HCT116 (cell line): ENCODE measurements at regions not wholly inside any gene's neighbourhood (a gene's known extent, or its start where the extent isn't known, plus 50 kb on each side); places are given as distances from the start of the nearest gene placed in this dataset.

Experiments
- ATAC-seq: fragments of 200-7000 bp; cut with Tn5 transposase; 2 replicates; pipeline ENCODE4 v1.9.1; 2020; ENCODE audit warnings: mild to moderate bottlenecking, moderate library complexity
- BruUV-seq: library from RNA; stranded (reverse); fragments of 400-500 nt; replicated peaks from 2 replicates; lab custom pipeline; 2021; lab: Mats Ljungman, UMichigan
- CTCF ChIA-PET: fragments of 300-600 bp; sonication (Branson Sonifier 250); formaldehyde crosslinking; loops from one replicate; lab custom pipeline; 2021; ENCODE audit warnings: antibody characterized with exemption; lab: Charles Lee
- POLR2A ChIA-PET: fragments of 300-600, 350-600 bp; sonication (Branson Sonifier 250); formaldehyde crosslinking; loops from one replicate; lab custom pipeline; 2021; ENCODE audit warnings: antibody characterized with exemption; lab: Charles Lee
- RAD21 ChIA-PET, 2 experiments: fragments of 300-600 bp; sonication (Branson Sonifier 250); formaldehyde crosslinking; loops; one replicate each; lab custom pipeline; 2023; ENCODE audit warnings: low total read pairs in 2 of 2; ENCODE audit not compliant: uncharacterized antibody in 2 of 2, unreplicated experiment in 2 of 2, low non-redundant PET in 1 of 2; lab: Charles Lee
- DNase-seq: peaks from one replicate; pipeline ENCODE4 v3.0.0-alpha.2; 2010; ENCODE audit warnings: low read depth, low spot score
- H2AFZ ChIP-seq: fragments of 200-600 bp; shearing (Covaris generic), sonication (generic); 2 replicates; pipeline ENCODE4 v1.6.1; 2017; ENCODE audit warnings: low read depth, mixed run types, mixed read lengths, antibody characterized with exemption, low read length; ENCODE audit not compliant: poor library complexity, severe bottlenecking
- H3K27ac ChIP-seq: 2 replicates; pipeline ENCODE4 v1.5.1; 2012; ENCODE audit warnings: low read depth, low read length
- H3K27me3 ChIP-seq: fragments of 200-600 bp; sonication (generic); 2 replicates; pipeline ENCODE4 v1.6.1; 2016; ENCODE audit warnings: mixed run types, low read length, mixed read lengths; ENCODE audit not compliant: insufficient read depth
- H3K36me3 ChIP-seq, 2 experiments: fragments of 200-500 bp in 1 of 2; fragments of 200-600 bp in 1 of 2; sonication (Bioruptor generic) in 1 of 2; sonication (generic) in 1 of 2; 2 replicates each; pipeline versions ENCODE4 v1.5.1 to v1.6.1; 2014 to 2016; ENCODE audit warnings: low read length in 2 of 2, inconsistent platforms in 1 of 2, mixed read lengths in 1 of 2, mixed run types in 1 of 2; ENCODE audit not compliant: insufficient read depth in 2 of 2, control insufficient read depth in 1 of 2
- H3K4me1 ChIP-seq, 2 experiments: fragments of 200-600 bp in 1 of 2; sonication (generic) in 1 of 2; 2 replicates each; pipeline versions ENCODE4 v1.5.1 to v1.6.1; 2012 to 2017; ENCODE audit warnings: low read length in 2 of 2, inconsistent platforms in 1 of 2, mild to moderate bottlenecking in 1 of 2, mixed read lengths in 1 of 2, mixed run types in 1 of 2, moderate library complexity in 1 of 2; ENCODE audit not compliant: insufficient read depth in 2 of 2, control insufficient read depth in 1 of 2
- H3K4me2 ChIP-seq: fragments of 200-600 bp; sonication (generic); 2 replicates; pipeline ENCODE4 v1.6.1; 2017; ENCODE audit warnings: mixed run types, low read length, mixed read lengths
- H3K4me3 ChIP-seq, 2 experiments: fragments of 200-600 bp in 1 of 2; sonication (generic) in 1 of 2; replicated peaks in 1 of 2; 2 replicates each; pipeline ENCODE4 v1.5.1; 2011 to 2016; ENCODE audit warnings: low read length in 2 of 2, control low read depth in 1 of 2, low read depth in 1 of 2, mild to moderate bottlenecking in 1 of 2, mixed read lengths in 1 of 2, mixed run types in 1 of 2
- H3K79me2 ChIP-seq: fragments of 200-600 bp; sonication (generic); 2 replicates; pipeline ENCODE4 v1.6.1; 2017; ENCODE audit warnings: mild to moderate bottlenecking, mixed run types, low read length, moderate library complexity, mixed read lengths; ENCODE audit not compliant: insufficient read depth
- H3K9ac ChIP-seq: fragments of 200-600 bp; sonication (generic); 2 replicates; pipeline ENCODE4 v1.6.1; 2016; ENCODE audit warnings: low read length, mixed read lengths
- H3K9me2 ChIP-seq: fragments of 200-600 bp; sonication (generic), shearing (Covaris generic); 2 replicates; pipeline ENCODE4 v1.6.1; 2017; ENCODE audit warnings: mixed run types, mild to moderate bottlenecking, moderate library complexity; ENCODE audit not compliant: insufficient read depth
- H3K9me3 ChIP-seq, 2 experiments: fragments of 200-500 bp in 1 of 2; fragments of 200-600 bp in 1 of 2; sonication (Bioruptor generic) in 1 of 2; sonication (generic) in 1 of 2; 2 replicates each; pipeline ENCODE4 v1.6.1; 2014 to 2017; ENCODE audit warnings: low read length in 2 of 2, mixed read lengths in 2 of 2, inconsistent platforms in 1 of 2, low read depth in 1 of 2, mild to moderate bottlenecking in 1 of 2, mixed run types in 1 of 2, moderate library complexity in 1 of 2; ENCODE audit not compliant: control insufficient read depth in 1 of 2, insufficient read depth in 1 of 2
- H4K20me1 ChIP-seq: fragments of 200-600 bp; sonication (generic), shearing (Covaris generic); 2 replicates; pipeline ENCODE4 v1.6.1; 2017; ENCODE audit warnings: mixed run types, mild to moderate bottlenecking, moderate library complexity; ENCODE audit not compliant: insufficient read depth
- CEBPB ChIP-seq: IDR thresholded peaks from 2 replicates; pipeline ENCODE4 v1.6.1; 2012; ENCODE audit warnings: low read depth
- CTCF ChIP-seq, 3 experiments: fragments of 200-600 bp in 1 of 3; sonication (generic) in 1 of 3; IDR thresholded peaks in 2 of 3; conservative IDR thresholded peaks in 1 of 3; 2 replicates each; pipeline ENCODE4 v1.5.1; 2012 to 2017; ENCODE audit warnings: low read depth in 2 of 3, low read length in 2 of 3, antibody characterized with exemption in 1 of 3, borderline replicate concordance in 1 of 3, control low read depth in 1 of 3, mild to moderate bottlenecking in 1 of 3, mixed read lengths in 1 of 3, mixed run types in 1 of 3, moderate library complexity in 1 of 3; ENCODE audit not compliant: insufficient read depth in 1 of 3
- EGR1 ChIP-seq: IDR thresholded peaks from 2 replicates; pipeline ENCODE4 v1.6.1; 2012; ENCODE audit warnings: low read depth
- ELF1 ChIP-seq: IDR thresholded peaks from 2 replicates; pipeline ENCODE4 v1.6.1; 2012; ENCODE audit warnings: low read depth, borderline replicate concordance
- EZH2 ChIP-seq: fragments of 200-600 bp; sonication (generic); IDR thresholded peaks from 2 replicates; pipeline ENCODE4 v1.6.1; 2017; ENCODE audit warnings: antibody characterized with exemption, mixed run types
- EZH2phosphoT487 ChIP-seq: fragments of 200-600 bp; IDR thresholded peaks from 2 replicates; pipeline ENCODE4 v1.6.1; 2018; ENCODE audit warnings: antibody characterized with exemption, borderline replicate concordance
- FOSL1 ChIP-seq: IDR thresholded peaks from 2 replicates; pipeline ENCODE4 v1.6.1; 2012; ENCODE audit warnings: low read depth
- JUND ChIP-seq: IDR thresholded peaks from 2 replicates; pipeline ENCODE4 v1.6.1; 2012
- POLR2A ChIP-seq: IDR thresholded peaks from 2 replicates; pipeline ENCODE4 v1.7.0; 2011; ENCODE audit warnings: borderline replicate concordance; ENCODE audit not compliant: insufficient read depth, insufficient read length; ENCODE audit errors: extremely low read depth
- POLR2AphosphoS5 ChIP-seq: IDR thresholded peaks from 2 replicates; pipeline ENCODE4 v1.6.1; 2011; ENCODE audit warnings: mild to moderate bottlenecking, low read depth, low read length, moderate library complexity
- RAD21 ChIP-seq: IDR thresholded peaks from 2 replicates; pipeline ENCODE4 v1.6.1; 2012; ENCODE audit warnings: low read depth, mild to moderate bottlenecking
- REST ChIP-seq: IDR thresholded peaks from 2 replicates; pipeline ENCODE4 v1.6.1; 2012; ENCODE audit warnings: low read depth
- SIN3A ChIP-seq: IDR thresholded peaks from 2 replicates; pipeline ENCODE4 v1.6.1; 2012; ENCODE audit warnings: low read depth
- SP1 ChIP-seq: IDR thresholded peaks from 2 replicates; pipeline ENCODE4 v1.6.1; 2012; ENCODE audit warnings: low read depth
- SRF ChIP-seq: IDR thresholded peaks from 2 replicates; pipeline ENCODE4 v1.6.1; 2012; ENCODE audit warnings: low read depth
- TCF7L2 ChIP-seq: IDR thresholded peaks from 2 replicates; pipeline ENCODE4 v1.7.0; 2011; ENCODE audit warnings: borderline replicate concordance, inconsistent platforms; ENCODE audit not compliant: insufficient read depth, insufficient read length; ENCODE audit errors: extremely low read depth
- ZFX ChIP-seq: fragments of 450-650 bp; IDR thresholded peaks from 2 replicates; pipeline ENCODE4 v1.6.1; 2017
- intact Hi-C: fragments of 100-400 bp; cut with micrococcal nuclease; formaldehyde crosslinking; loops from 2 replicates; pipeline ENCODE4 v1.10.0; 2022
- TF ChIP-seq, protein P1 (sequence below): IDR thresholded peaks from 2 replicates; pipeline ENCODE4 v1.6.1; 2011; ENCODE audit warnings: mild to moderate bottlenecking, low read length, moderate library complexity; ENCODE audit not compliant: insufficient replicate concordance; ENCODE audit errors: extremely low read depth
- TF ChIP-seq, protein P2 (sequence below): IDR thresholded peaks from 2 replicates; pipeline ENCODE4 v1.6.1; 2012
- TF ChIP-seq, protein P3 (sequence below): IDR thresholded peaks from 2 replicates; pipeline ENCODE4 v1.6.1; 2012

GRCh38 chr13:53260594-53260993, 232.0 kb downstream of the OLFM4 start:
- Histone ChIP-seq H3K9ac (no peak overlapping the region), H2AFZ (no peak overlapping the region), H3K27ac (no peak overlapping the region), H3K27me3 (no peaks in the 10 kb centered on the region), H3K9me3 (peaks cover 0 to 35% of the 10 kb centered on the region in 2 experiments; a peak in 2 of 4 replicates), H3K9me2 (no peaks in the 10 kb centered on the region), H3K4me1 (no peaks in the 10 kb centered on the region), H3K36me3 (no peaks in the 10 kb centered on the region; a peak in 1 of 4 replicates), H3K79me2 (no peaks in the 10 kb centered on the region), H3K4me3 (no peak overlapping the region), H3K4me2 (no peak overlapping the region)
- POLR2A ChIA-PET: no interaction called here
- BruUV-seq: no TSS peak
- CTCF ChIA-PET: no interaction called here
- intact Hi-C loops: no loop called here
- TF ChIP-seq EZH2: no peak
- no peak for TF ChIP-seq REST
- no peak for TF ChIP-seq ZFX
- TF ChIP-seq RAD21: no peak
- no peak for TF ChIP-seq SIN3A
- TF ChIP-seq SP1: no peak
- TF ChIP-seq, protein P1, sequence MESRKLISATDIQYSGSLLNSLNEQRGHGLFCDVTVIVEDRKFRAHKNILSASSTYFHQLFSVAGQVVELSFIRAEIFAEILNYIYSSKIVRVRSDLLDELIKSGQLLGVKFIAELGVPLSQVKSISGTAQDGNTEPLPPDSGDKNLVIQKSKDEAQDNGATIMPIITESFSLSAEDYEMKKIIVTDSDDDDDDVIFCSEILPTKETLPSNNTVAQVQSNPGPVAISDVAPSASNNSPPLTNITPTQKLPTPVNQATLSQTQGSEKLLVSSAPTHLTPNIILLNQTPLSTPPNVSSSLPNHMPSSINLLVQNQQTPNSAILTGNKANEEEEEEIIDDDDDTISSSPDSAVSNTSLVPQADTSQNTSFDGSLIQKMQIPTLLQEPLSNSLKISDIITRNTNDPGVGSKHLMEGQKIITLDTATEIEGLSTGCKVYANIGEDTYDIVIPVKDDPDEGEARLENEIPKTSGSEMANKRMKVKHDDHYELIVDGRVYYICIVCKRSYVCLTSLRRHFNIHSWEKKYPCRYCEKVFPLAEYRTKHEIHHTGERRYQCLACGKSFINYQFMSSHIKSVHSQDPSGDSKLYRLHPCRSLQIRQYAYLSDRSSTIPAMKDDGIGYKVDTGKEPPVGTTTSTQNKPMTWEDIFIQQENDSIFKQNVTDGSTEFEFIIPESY: no peak
- no peak for TF ChIP-seq CEBPB
- no peak for TF ChIP-seq JUND
- TF ChIP-seq, protein P2, sequence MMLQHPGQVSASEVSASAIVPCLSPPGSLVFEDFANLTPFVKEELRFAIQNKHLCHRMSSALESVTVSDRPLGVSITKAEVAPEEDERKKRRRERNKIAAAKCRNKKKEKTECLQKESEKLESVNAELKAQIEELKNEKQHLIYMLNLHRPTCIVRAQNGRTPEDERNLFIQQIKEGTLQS: no peak
- no peak for TF ChIP-seq EGR1
- TF ChIP-seq CTCF (IDR thresholded peaks at IDR 0.05 in 2 of 3, conservative IDR thresholded peaks at IDR 0.05 in 1 of 3; ENCODE audit: borderline replicate concordance in 1 of 3, insufficient read depth in 1 of 3, low read depth in 2 of 3, low read length in 2 of 3): no peak
- TF ChIP-seq, protein P3, sequence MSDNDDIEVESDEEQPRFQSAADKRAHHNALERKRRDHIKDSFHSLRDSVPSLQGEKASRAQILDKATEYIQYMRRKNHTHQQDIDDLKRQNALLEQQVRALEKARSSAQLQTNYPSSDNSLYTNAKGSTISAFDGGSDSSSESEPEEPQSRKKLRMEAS: no peak
- no peak for TF ChIP-seq TCF7L2
- TF ChIP-seq SRF: no peak
- no peak for TF ChIP-seq POLR2AphosphoS5
- no peak for TF ChIP-seq FOSL1
- TF ChIP-seq EZH2phosphoT487: no peak
- no peak for TF ChIP-seq ELF1
- TF ChIP-seq POLR2A: no peak
- TF ChIP-seq, all 23 proteins: peak for 0
- no peaks in the 10 kb centered on the region for H4K20me1 ChIP-seq
- DNase-seq: no peak
- no peak for ATAC-seq
- RAD21 ChIA-PET: no interaction called here
